WTC11 (cell line): ENCODE measurements at regions not wholly inside any gene's neighbourhood (a gene's known extent, or its start where the extent isn't known, plus 50 kb on each side); places are given as distances from the start of the nearest gene placed in this dataset.

ENCODE experiments used
- ATF1 ChIP-seq: sonication (generic); formaldehyde crosslinking; IDR thresholded peaks from 2 replicates; pipeline ENCODE4 v1.8.1; 2023; ENCODE audit warnings: mild to moderate bottlenecking, moderate library complexity, missing genetic modification reagents
- CTCF ChIP-seq: fragments of 200-600 bp; IDR thresholded peaks from 2 replicates; pipeline ENCODE4 v1.8.0; 2022; ENCODE audit warnings: antibody characterized with exemption
- ESRRA ChIP-seq: sonication (generic); formaldehyde crosslinking; IDR thresholded peaks from 2 replicates; pipeline ENCODE4 v1.8.1; 2022; ENCODE audit warnings: mild to moderate bottlenecking, missing genetic modification reagents, borderline replicate concordance
- FOXK1 ChIP-seq: sonication (generic); formaldehyde crosslinking; IDR thresholded peaks from 2 replicates; pipeline ENCODE4 v1.8.0; 2022; ENCODE audit warnings: mild to moderate bottlenecking, moderate library complexity, missing genetic modification reagents
- NR2C2 ChIP-seq: sonication (generic); formaldehyde crosslinking; IDR thresholded peaks from 2 replicates; pipeline ENCODE4 v1.8.0; 2022; ENCODE audit warnings: mild to moderate bottlenecking, missing genetic modification reagents
- SMAD4 ChIP-seq: sonication (generic); formaldehyde crosslinking; IDR thresholded peaks from 2 replicates; pipeline ENCODE4 v1.8.0; 2022; ENCODE audit warnings: mild to moderate bottlenecking, missing genetic modification reagents
- ZBTB43 ChIP-seq: sonication (generic); formaldehyde crosslinking; IDR thresholded peaks from 2 replicates; pipeline ENCODE4 v1.8.1; 2023; ENCODE audit warnings: mild to moderate bottlenecking, missing genetic modification reagents
- ZNF121 ChIP-seq: sonication (generic); formaldehyde crosslinking; IDR thresholded peaks from 2 replicates; pipeline ENCODE4 v1.8.0; 2023; ENCODE audit warnings: missing genetic modification reagents
- TF ChIP-seq, protein P1 (sequence below): sonication (generic); formaldehyde crosslinking; IDR thresholded peaks from 2 replicates; pipeline ENCODE4 v1.8.0; 2022; ENCODE audit warnings: mild to moderate bottlenecking, missing genetic modification reagents

DNA sequence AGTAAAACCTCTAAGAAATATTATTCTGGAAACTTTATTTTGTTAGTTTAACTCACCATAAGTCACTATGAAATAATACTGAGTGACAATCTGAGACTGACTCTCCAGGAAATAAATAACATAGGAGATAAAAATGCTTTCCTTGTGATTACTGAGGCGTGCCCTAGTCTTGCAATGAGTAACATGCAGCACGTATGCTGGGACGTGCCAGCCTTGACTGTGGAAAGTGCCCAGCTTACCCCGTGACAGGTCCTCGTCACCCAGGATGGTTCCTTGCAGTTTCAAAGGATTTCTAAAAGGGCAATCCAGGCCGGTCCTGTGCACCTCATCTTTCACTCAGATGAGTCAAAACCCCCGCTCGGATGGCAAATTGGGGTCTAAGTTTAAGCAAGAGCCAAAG is 720.8 kb upstream of the ADAMTS16 start:
- TF ChIP-seq ZBTB43 (CRISPR knock-in tag) (no peak), CTCF (no peak), ATF1 (CRISPR knock-in tag) (no peak), SMAD4 (no peak), ESRRA (no peak), ZNF121 (no peak), FOXK1 (CRISPR knock-in tag) (no peak), NR2C2 (no peak)
- TF ChIP-seq, protein P1, sequence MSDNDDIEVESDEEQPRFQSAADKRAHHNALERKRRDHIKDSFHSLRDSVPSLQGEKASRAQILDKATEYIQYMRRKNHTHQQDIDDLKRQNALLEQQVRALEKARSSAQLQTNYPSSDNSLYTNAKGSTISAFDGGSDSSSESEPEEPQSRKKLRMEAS (CRISPR knock-in tag), result no peak
